ENCODE measurements at regions not wholly inside any gene's neighbourhood (a gene's known extent, or its start where the extent isn't known, plus 50 kb on each side); places are given as distances from the start of the nearest gene placed in this dataset.

DNA sequence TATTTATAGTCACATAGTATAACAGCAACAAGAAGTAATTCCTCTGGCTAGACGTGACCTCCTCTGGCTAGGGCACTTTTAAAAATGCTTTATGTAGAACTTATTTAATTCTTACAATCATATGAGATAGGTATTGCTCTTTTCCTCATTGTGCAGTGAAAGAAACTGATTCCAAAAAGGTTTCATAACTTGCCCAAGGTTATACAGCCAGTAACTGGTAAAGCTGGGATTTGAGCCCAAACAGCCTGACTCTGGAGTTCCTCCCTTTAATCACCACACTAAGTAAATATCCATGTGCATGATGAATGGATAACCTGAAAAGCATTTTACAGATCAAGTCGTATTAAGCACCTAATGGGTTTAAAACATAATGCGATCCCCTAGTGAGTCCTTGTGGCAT lies 214.6 kb downstream of the PRL start:
- no peaks in the 10 kb centered on the region for H3K27me3 Mint-ChIP-seq
- no CpG with 5 or more reads among the region's 3 CpGs for WGBS (ENCODE audit: insufficient coverage)
- Histone ChIP-seq H3K4me1 (ENCODE audit: control insufficient read depth in 2 of 2, insufficient read depth in 2 of 2, low read length in 2 of 2) (no peaks in the 10 kb centered on the region), H3K27ac (ENCODE audit: low read length in 2 of 2) (no peak overlapping the region), H4K20me1 (ENCODE audit: control insufficient read depth, insufficient read depth, low read length, poor library complexity, severe bottlenecking) (no peaks in the 10 kb centered on the region), H3K79me2 (ENCODE audit: control insufficient read depth, insufficient read depth, low read length) (no peaks in the 10 kb centered on the region), H3K4me2 (replicated peaks; ENCODE audit: low read depth, low read length, poor library complexity, severe bottlenecking) (no peak overlapping the region), H3K27me3 (replicated peaks in 1 of 4; ENCODE audit: control extremely low read depth in 1 of 4, control insufficient read depth in 3 of 4, insufficient read depth in 4 of 4, low read length in 3 of 4) (no peaks in the 10 kb centered on the region), H3K36me3 (replicated peaks in 1 of 2; ENCODE audit: control extremely low read depth in 1 of 2, control insufficient read depth in 1 of 2, extremely low read depth in 1 of 2, insufficient read depth in 2 of 2, low read length in 1 of 2) (no peaks in the 10 kb centered on the region), H2AFZ (ENCODE audit: insufficient read depth, low read depth, low read length, poor library complexity, severe bottlenecking) (no peak overlapping the region), H3K9ac (ENCODE audit: low read length) (no peak overlapping the region), H3K4me3 (ENCODE audit: control extremely low read depth in 1 of 5, extremely low read depth in 1 of 5, insufficient read depth in 1 of 5, low read depth in 2 of 5, low read length in 4 of 5) (no peak overlapping the region), H3K9me3 (ENCODE audit: control extremely low read depth in 1 of 3, control insufficient read depth in 2 of 3, insufficient read depth in 1 of 3, low read length in 2 of 3) (no peaks in the 10 kb centered on the region)
- TF ChIP-seq EZH2 (IDR thresholded peaks at IDR 0.05; ENCODE audit: borderline replicate concordance, insufficient read depth, low read depth, low read length, poor library complexity, severe bottlenecking), result no peak
- TF ChIP-seq, protein P1, sequence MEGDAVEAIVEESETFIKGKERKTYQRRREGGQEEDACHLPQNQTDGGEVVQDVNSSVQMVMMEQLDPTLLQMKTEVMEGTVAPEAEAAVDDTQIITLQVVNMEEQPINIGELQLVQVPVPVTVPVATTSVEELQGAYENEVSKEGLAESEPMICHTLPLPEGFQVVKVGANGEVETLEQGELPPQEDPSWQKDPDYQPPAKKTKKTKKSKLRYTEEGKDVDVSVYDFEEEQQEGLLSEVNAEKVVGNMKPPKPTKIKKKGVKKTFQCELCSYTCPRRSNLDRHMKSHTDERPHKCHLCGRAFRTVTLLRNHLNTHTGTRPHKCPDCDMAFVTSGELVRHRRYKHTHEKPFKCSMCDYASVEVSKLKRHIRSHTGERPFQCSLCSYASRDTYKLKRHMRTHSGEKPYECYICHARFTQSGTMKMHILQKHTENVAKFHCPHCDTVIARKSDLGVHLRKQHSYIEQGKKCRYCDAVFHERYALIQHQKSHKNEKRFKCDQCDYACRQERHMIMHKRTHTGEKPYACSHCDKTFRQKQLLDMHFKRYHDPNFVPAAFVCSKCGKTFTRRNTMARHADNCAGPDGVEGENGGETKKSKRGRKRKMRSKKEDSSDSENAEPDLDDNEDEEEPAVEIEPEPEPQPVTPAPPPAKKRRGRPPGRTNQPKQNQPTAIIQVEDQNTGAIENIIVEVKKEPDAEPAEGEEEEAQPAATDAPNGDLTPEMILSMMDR (IDR thresholded peaks at IDR 0.05), result no peak
- intact Hi-C loops (cut with micrococcal nuclease), result no loop called here
- H3K4me1 Mint-ChIP-seq, result no peaks in the 10 kb centered on the region
- ChIA-PET POLR2A (no interaction called here), CTCF (no interaction called here)
- no peak overlapping the region for H3K4me3 Mint-ChIP-seq
- DNase-seq, result no peak
- H3K27ac Mint-ChIP-seq, result no peak overlapping the region
- no peak for ATAC-seq (ENCODE audit: low read depth)
- peaks cover 2% of the 10 kb centered on the region for H3K9me3 Mint-ChIP-seq (ENCODE audit: insufficient read depth)

DNA sequence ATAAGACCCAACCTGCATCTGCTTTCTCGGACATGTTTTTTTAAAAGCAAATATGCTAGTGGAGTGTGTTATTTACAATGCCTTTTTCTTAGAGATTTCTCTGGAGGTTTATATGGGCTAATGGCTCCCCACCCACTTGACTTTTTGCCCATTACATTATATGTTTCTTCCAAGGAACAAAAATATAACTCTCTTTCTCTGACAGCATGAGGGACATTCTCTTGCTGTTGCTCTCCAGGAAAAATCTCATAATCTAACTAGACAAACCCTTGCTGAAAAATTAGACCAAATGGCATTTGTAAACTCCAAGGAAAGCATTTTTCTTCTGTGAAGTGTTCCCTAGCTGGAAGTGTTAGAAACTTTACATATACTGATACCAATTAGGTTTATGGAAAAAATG lies 213.7 kb downstream of the PRL start:
- H2AFZ ChIP-seq (ENCODE audit: insufficient read depth, low read depth, low read length, poor library complexity, severe bottlenecking), result no peak overlapping the region
- Mint-ChIP-seq H3K4me1 (no peaks in the 10 kb centered on the region), H3K27ac (no peak overlapping the region), H3K4me3 (no peak overlapping the region), H3K9me3 (ENCODE audit: insufficient read depth) (peaks cover 2% of the 10 kb centered on the region), H3K27me3 (no peaks in the 10 kb centered on the region)
- no peak for TF ChIP-seq EZH2 (IDR thresholded peaks at IDR 0.05; ENCODE audit: borderline replicate concordance, insufficient read depth, low read depth, low read length, poor library complexity, severe bottlenecking)
- TF ChIP-seq, protein P1 (IDR thresholded peaks at IDR 0.05), result no peak
- no peak for DNase-seq
- no peaks in the 10 kb centered on the region for H4K20me1 ChIP-seq (ENCODE audit: control insufficient read depth, insufficient read depth, low read length, poor library complexity, severe bottlenecking)
- intact Hi-C loops (cut with micrococcal nuclease), result no loop called here
- no peaks in the 10 kb centered on the region for H3K4me1 ChIP-seq (ENCODE audit: control insufficient read depth in 2 of 2, insufficient read depth in 2 of 2, low read length in 2 of 2)
- H3K27me3 ChIP-seq (replicated peaks in 1 of 4; ENCODE audit: control extremely low read depth in 1 of 4, control insufficient read depth in 3 of 4, insufficient read depth in 4 of 4, low read length in 3 of 4), result no peaks in the 10 kb centered on the region
- ChIA-PET CTCF (no interaction called here), POLR2A (no interaction called here)
- H3K4me3 ChIP-seq (ENCODE audit: control extremely low read depth in 1 of 5, extremely low read depth in 1 of 5, insufficient read depth in 1 of 5, low read depth in 2 of 5, low read length in 4 of 5), result no peak overlapping the region
- H3K36me3 ChIP-seq (replicated peaks in 1 of 2; ENCODE audit: control extremely low read depth in 1 of 2, control insufficient read depth in 1 of 2, extremely low read depth in 1 of 2, insufficient read depth in 2 of 2, low read length in 1 of 2), result no peaks in the 10 kb centered on the region
- H3K9ac ChIP-seq (ENCODE audit: low read length), result no peak overlapping the region
- no peak overlapping the region for H3K27ac ChIP-seq (ENCODE audit: low read length in 2 of 2)
- no CpG with 5 or more reads among the region's 1 CpG for WGBS (ENCODE audit: insufficient coverage)
- H3K79me2 ChIP-seq (ENCODE audit: control insufficient read depth, insufficient read depth, low read length), result no peaks in the 10 kb centered on the region
- no peaks in the 10 kb centered on the region for H3K9me3 ChIP-seq (ENCODE audit: control extremely low read depth in 1 of 3, control insufficient read depth in 2 of 3, insufficient read depth in 1 of 3, low read length in 2 of 3)
- no peak for ATAC-seq (ENCODE audit: low read depth)
- H3K4me2 ChIP-seq (replicated peaks; ENCODE audit: low read depth, low read length, poor library complexity, severe bottlenecking), result no peak overlapping the region

Data from B cell (primary cell).